ENCODE measurements at regions not wholly inside any gene's neighbourhood (a gene's known extent, or its start where the extent isn't known, plus 50 kb on each side); places are given as distances from the start of the nearest gene placed in this dataset.

- TF ChIP-seq CTCF (conservative IDR thresholded peaks at IDR 0.05; ENCODE audit: low read depth, low read length) (no peak), EZH2 (IDR thresholded peaks at IDR 0.05; ENCODE audit: low read length, unreplicated experiment) (no peak), EZH2phosphoT487 (IDR thresholded peaks at IDR 0.05; ENCODE audit: borderline replicate concordance, low read length) (no peak)
Measured at GRCh38 chr16:55010492-55011160, 80.0 kb downstream of the IRX5 start.
